NCI-H82 treated with DMSO at 0.1 percent for 48 hours (cell line): ENCODE measurements at regions not wholly inside any gene's neighbourhood (a gene's known extent, or its start where the extent isn't known, plus 50 kb on each side); places are given as distances from the start of the nearest gene placed in this dataset.

ENCODE experiments used
- DNase-seq: peaks from one replicate; lab custom pipeline; 2025; ENCODE audit not compliant: unreplicated experiment; lab: John Stamatoyannopoulos, UW

- no peak for DNase-seq
Observed at GRCh38 chr14:82309199-82309598, 775.5 kb upstream of the SEL1L start.

GRCh38 chr14:82313889-82314288 lies 780.2 kb upstream of the SEL1L start:
- DNase-seq: peak; percentile 70

- no peak for DNase-seq
Observed at GRCh38 chr14:82328442-82328841, 794.8 kb upstream of the SEL1L start.

GRCh38 chr14:82341261-82341810 lies 807.7 kb upstream of the SEL1L start:
- no peak for DNase-seq

GRCh38 chr14:82342596-82342995 lies 808.9 kb upstream of the SEL1L start:
- DNase-seq: no peak

GRCh38 chr14:82345184-82345583 lies 811.5 kb upstream of the SEL1L start:
- no peak for DNase-seq

- DNase-seq: no peak
Observed at GRCh38 chr14:82354126-82354525, 820.5 kb upstream of the SEL1L start.

GRCh38 chr14:82359201-82359600 lies 825.5 kb upstream of the SEL1L start:
- DNase-seq: no peak

GRCh38 chr14:82362452-82362851 lies 828.8 kb upstream of the SEL1L start:
- DNase-seq: no peak

- DNase-seq: no peak
Observed at GRCh38 chr14:82365471-82365870, 831.8 kb upstream of the SEL1L start.

- DNase-seq: no peak
Observed at GRCh38 chr14:82366803-82367202, 833.1 kb upstream of the SEL1L start.

GRCh38 chr14:82379291-82379690 lies 845.6 kb upstream of the SEL1L start:
- no peak for DNase-seq

GRCh38 chr14:82385048-82385447 lies 851.4 kb upstream of the SEL1L start:
- no peak for DNase-seq

- DNase-seq: no peak
Observed at GRCh38 chr14:82387699-82388098, 854.0 kb upstream of the SEL1L start.

- no peak for DNase-seq
Observed at GRCh38 chr14:82388488-82388887, 854.8 kb upstream of the SEL1L start.

- no peak for DNase-seq
Observed at GRCh38 chr14:82390586-82390985, 856.9 kb upstream of the SEL1L start.

GRCh38 chr14:82394916-82395315 lies 861.3 kb upstream of the SEL1L start:
- no peak for DNase-seq

GRCh38 chr14:82398256-82398655 lies 864.6 kb upstream of the SEL1L start:
- no peak for DNase-seq

- DNase-seq: no peak
Observed at GRCh38 chr14:82403987-82404386, 870.3 kb upstream of the SEL1L start.

- no peak for DNase-seq
Observed at GRCh38 chr14:82410064-82410463, 876.4 kb upstream of the SEL1L start.

GRCh38 chr14:82411298-82411697 lies 877.6 kb upstream of the SEL1L start:
- DNase-seq: no peak

GRCh38 chr14:82412545-82412944 lies 878.9 kb upstream of the SEL1L start:
- DNase-seq: no peak

- DNase-seq: no peak
Observed at GRCh38 chr14:82414853-82415539, 881.3 kb upstream of the SEL1L start.
